ENCODE measurements at regions not wholly inside any gene's neighbourhood (a gene's known extent, or its start where the extent isn't known, plus 50 kb on each side); places are given as distances from the start of the nearest gene placed in this dataset.

GRCh38 chr5:98299435-98299834 lies 474.0 kb upstream of the RGMB start:
- no peak overlapping the region for H2AFZ ChIP-seq (ENCODE audit: low read length, unreplicated experiment)
- no peak overlapping the region for H3K4me3 ChIP-seq (ENCODE audit: low read depth, low read length)
- no peaks in the 10 kb centered on the region for H3K27me3 ChIP-seq (ENCODE audit: insufficient read depth, low read length)
- H3K4me1 ChIP-seq (ENCODE audit: control insufficient read depth, insufficient read depth, low read length, unreplicated experiment): peaks cover 3% of the 10 kb centered on the region
- no peaks in the 10 kb centered on the region for H3K79me2 ChIP-seq (ENCODE audit: control insufficient read depth, insufficient read depth, low read length, unreplicated experiment)
- H3K36me3 ChIP-seq (ENCODE audit: insufficient read depth, low read length): no peaks in the 10 kb centered on the region
- H3K27ac ChIP-seq (ENCODE audit: low read depth, low read length): no peak overlapping the region

DNA sequence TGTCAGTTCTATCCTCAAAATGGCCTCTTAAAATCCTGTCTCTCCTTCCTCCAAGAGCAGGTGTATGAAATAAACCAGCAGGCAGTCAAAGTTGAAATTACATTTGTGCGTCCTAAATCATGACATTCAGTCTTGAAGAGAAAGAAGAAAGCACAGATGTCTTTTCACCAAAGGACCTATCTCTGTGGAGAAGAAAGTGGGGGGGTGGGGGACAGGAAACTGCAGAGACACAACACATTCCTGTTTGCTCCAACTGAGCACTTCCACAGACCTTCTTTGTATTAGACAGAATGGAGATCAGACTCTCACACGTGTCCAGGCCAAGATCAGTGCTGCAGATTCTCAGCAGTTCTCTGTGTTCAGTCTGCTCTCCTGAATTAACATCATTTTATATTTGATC lies 471.9 kb upstream of the RGMB start:
- Histone ChIP-seq H3K79me2 (ENCODE audit: control insufficient read depth, insufficient read depth, low read length, unreplicated experiment) (no peaks in the 10 kb centered on the region), H3K27me3 (ENCODE audit: insufficient read depth, low read length) (no peaks in the 10 kb centered on the region), H2AFZ (ENCODE audit: low read length, unreplicated experiment) (no peak overlapping the region), H3K4me3 (ENCODE audit: low read depth, low read length) (no peak overlapping the region), H3K27ac (ENCODE audit: low read depth, low read length) (no peak overlapping the region), H3K36me3 (ENCODE audit: insufficient read depth, low read length) (no peaks in the 10 kb centered on the region), H3K4me1 (ENCODE audit: control insufficient read depth, insufficient read depth, low read length, unreplicated experiment) (peaks cover 2% of the 10 kb centered on the region)

- Histone ChIP-seq H3K27me3 (ENCODE audit: insufficient read depth, low read length) (no peaks in the 10 kb centered on the region), H2AFZ (ENCODE audit: low read length, unreplicated experiment) (peak overlapping the region; percentile 43), H3K4me3 (ENCODE audit: low read depth, low read length) (peak overlapping the region; percentile 3; the same call in 1 of the 2 replicates), H3K4me1 (ENCODE audit: control insufficient read depth, insufficient read depth, low read length, unreplicated experiment) (peaks cover 36% of the 10 kb centered on the region), H3K36me3 (ENCODE audit: insufficient read depth, low read length) (no peaks in the 10 kb centered on the region), H3K79me2 (ENCODE audit: control insufficient read depth, insufficient read depth, low read length, unreplicated experiment) (no peaks in the 10 kb centered on the region), H3K27ac (ENCODE audit: low read depth, low read length) (peak overlapping the region; percentile 100)
These were observed 465.7 kb upstream of the RGMB start for GRCh38 chr5:98307811-98308210.

DNA sequence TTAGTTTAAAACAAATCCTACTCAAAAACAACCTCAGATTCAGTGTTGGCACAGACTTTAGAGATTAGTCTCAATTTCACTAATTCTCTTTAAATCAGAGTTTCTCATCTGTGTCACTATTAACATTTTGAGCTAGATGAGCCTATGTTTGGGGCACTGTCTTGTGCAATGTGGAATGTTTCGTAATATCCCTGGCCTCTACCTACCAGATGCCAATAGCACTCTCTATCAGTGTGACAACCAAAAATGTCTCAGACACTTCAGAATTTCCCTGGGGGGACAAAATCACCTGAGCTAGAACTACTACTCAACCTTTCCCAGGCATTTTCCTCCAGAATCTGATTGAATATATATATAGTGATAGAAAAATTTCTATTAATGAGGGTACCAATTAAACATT lies 465.2 kb upstream of the RGMB start:
- no peaks in the 10 kb centered on the region for H3K36me3 ChIP-seq (ENCODE audit: insufficient read depth, low read length)
- peak overlapping the region; percentile 100 for H3K27ac ChIP-seq (ENCODE audit: low read depth, low read length)
- H3K27me3 ChIP-seq (ENCODE audit: insufficient read depth, low read length): no peaks in the 10 kb centered on the region

DNA sequence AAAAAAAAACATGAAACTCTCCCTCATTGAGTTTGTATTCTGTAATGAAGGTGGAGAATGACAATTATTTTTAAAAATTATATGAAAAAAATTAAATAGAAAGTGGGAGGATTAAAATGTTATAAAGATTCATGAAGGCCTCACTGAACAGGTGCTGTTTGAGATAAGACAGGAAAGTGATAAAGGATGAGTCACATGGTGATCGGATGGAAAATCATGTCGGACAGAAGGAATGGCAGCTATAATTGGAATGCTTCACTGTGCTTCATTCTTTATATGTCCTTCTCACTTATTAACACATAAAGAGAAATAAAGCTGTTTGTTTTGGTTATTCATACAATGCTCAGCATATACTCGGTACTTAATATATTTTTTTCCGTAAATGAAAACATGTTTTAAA lies 464.5 kb upstream of the RGMB start:
- no peaks in the 10 kb centered on the region for H3K36me3 ChIP-seq (ENCODE audit: insufficient read depth, low read length)
- H3K27me3 ChIP-seq (ENCODE audit: insufficient read depth, low read length): no peaks in the 10 kb centered on the region
- peak overlapping the region; percentile 29 for H2AFZ ChIP-seq (ENCODE audit: low read length, unreplicated experiment)
- no peaks in the 10 kb centered on the region for H3K79me2 ChIP-seq (ENCODE audit: control insufficient read depth, insufficient read depth, low read length, unreplicated experiment)
- H3K4me1 ChIP-seq (ENCODE audit: control insufficient read depth, insufficient read depth, low read length, unreplicated experiment): peaks cover 45% of the 10 kb centered on the region
- H3K27ac ChIP-seq (ENCODE audit: low read depth, low read length): peak overlapping the region; percentile 100
- peak overlapping the region; percentile 59 for H3K4me3 ChIP-seq (ENCODE audit: low read depth, low read length)

More for the DNA sequence above, 465.2 kb upstream of the RGMB start:
- Histone ChIP-seq H3K79me2 (ENCODE audit: control insufficient read depth, insufficient read depth, low read length, unreplicated experiment) (no peaks in the 10 kb centered on the region), H2AFZ (ENCODE audit: low read length, unreplicated experiment) (peak overlapping the region; percentile 43), H3K4me1 (ENCODE audit: control insufficient read depth, insufficient read depth, low read length, unreplicated experiment) (peaks cover 38% of the 10 kb centered on the region), H3K4me3 (ENCODE audit: low read depth, low read length) (peak overlapping the region; percentile 3; the same call in 1 of the 2 replicates)

DNA sequence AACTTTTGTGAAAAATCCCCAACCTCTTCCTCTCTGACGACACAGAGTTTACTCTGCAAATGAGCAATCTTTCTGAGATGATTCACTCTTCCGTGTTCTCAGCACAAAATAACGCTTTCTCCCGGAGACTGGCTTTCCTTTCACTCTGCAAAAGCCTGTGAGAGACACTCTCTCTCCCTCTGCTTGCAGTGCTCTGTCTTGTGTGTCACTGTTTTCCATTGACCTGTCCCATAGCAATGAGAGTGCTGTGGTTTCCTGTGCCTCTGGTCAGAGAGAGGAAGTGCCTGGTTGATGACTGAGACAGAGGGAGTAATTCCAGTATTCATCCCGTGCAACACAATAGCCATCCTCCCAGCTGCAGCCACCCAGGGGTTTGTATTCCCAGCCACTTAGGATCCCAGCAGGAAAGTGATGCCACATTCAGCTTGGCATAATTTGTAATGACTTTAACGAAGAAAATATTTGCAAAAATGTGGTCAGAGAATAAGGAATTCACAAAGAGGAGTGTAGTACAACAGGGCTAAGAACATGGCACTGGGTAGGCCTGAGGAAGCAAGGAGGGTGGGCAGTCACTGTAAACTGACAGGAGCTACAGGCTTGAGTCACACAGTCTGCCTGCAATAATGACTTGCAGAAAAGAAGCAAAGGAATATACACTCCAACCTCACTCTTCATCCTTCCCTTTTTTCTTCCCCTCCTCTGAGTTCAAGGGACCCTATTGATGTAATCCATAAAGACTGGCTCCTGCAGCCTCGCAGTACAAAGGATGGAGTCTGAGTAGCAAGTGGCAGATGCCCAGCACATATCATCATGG lies 463.5 kb upstream of the RGMB start:
- Histone ChIP-seq H2AFZ (ENCODE audit: low read length, unreplicated experiment) (peak overlapping the region; percentile 29), H3K36me3 (ENCODE audit: insufficient read depth, low read length) (no peaks in the 10 kb centered on the region), H3K4me1 (ENCODE audit: control insufficient read depth, insufficient read depth, low read length, unreplicated experiment) (peaks cover 55% of the 10 kb centered on the region), H3K27me3 (ENCODE audit: insufficient read depth, low read length) (no peaks in the 10 kb centered on the region), H3K79me2 (ENCODE audit: control insufficient read depth, insufficient read depth, low read length, unreplicated experiment) (no peaks in the 10 kb centered on the region), H3K4me3 (ENCODE audit: low read depth, low read length) (peak overlapping the region; percentile 59), H3K27ac (ENCODE audit: low read depth, low read length) (peak overlapping the region; percentile 100)

GRCh38 chr5:98314292-98314691 lies 459.2 kb upstream of the RGMB start:
- H3K4me1 ChIP-seq (ENCODE audit: control insufficient read depth, insufficient read depth, low read length, unreplicated experiment): peaks cover 49% of the 10 kb centered on the region
- H2AFZ ChIP-seq (ENCODE audit: low read length, unreplicated experiment): no peak overlapping the region

GRCh38 chr5:98318386-98318785 lies 455.1 kb upstream of the RGMB start:
- Histone ChIP-seq H3K27me3 (ENCODE audit: insufficient read depth, low read length) (no peaks in the 10 kb centered on the region), H3K27ac (ENCODE audit: low read depth, low read length) (no peak overlapping the region), H2AFZ (ENCODE audit: low read length, unreplicated experiment) (no peak overlapping the region), H3K36me3 (ENCODE audit: insufficient read depth, low read length) (no peaks in the 10 kb centered on the region), H3K79me2 (ENCODE audit: control insufficient read depth, insufficient read depth, low read length, unreplicated experiment) (no peaks in the 10 kb centered on the region), H3K4me3 (ENCODE audit: low read depth, low read length) (no peak overlapping the region), H3K4me1 (ENCODE audit: control insufficient read depth, insufficient read depth, low read length, unreplicated experiment) (peaks cover 31% of the 10 kb centered on the region)

More at GRCh38 chr5:98314292-98314691, 459.2 kb upstream of the RGMB start:
- Histone ChIP-seq H3K27ac (ENCODE audit: low read depth, low read length) (peak overlapping the region; percentile 100), H3K4me3 (ENCODE audit: low read depth, low read length) (peak overlapping the region; percentile 14; the same call in 1 of the 2 replicates), H3K36me3 (ENCODE audit: insufficient read depth, low read length) (no peaks in the 10 kb centered on the region), H3K79me2 (ENCODE audit: control insufficient read depth, insufficient read depth, low read length, unreplicated experiment) (no peaks in the 10 kb centered on the region), H3K27me3 (ENCODE audit: insufficient read depth, low read length) (no peaks in the 10 kb centered on the region)

GRCh38 chr5:98319299-98320011 lies 454.0 kb upstream of the RGMB start:
- H3K4me3 ChIP-seq (ENCODE audit: low read depth, low read length): no peak overlapping the region
- H3K79me2 ChIP-seq (ENCODE audit: control insufficient read depth, insufficient read depth, low read length, unreplicated experiment): no peaks in the 10 kb centered on the region
- no peak overlapping the region for H3K27ac ChIP-seq (ENCODE audit: low read depth, low read length)
- H3K36me3 ChIP-seq (ENCODE audit: insufficient read depth, low read length): no peaks in the 10 kb centered on the region
- no peaks in the 10 kb centered on the region for H3K27me3 ChIP-seq (ENCODE audit: insufficient read depth, low read length)
- H3K4me1 ChIP-seq (ENCODE audit: control insufficient read depth, insufficient read depth, low read length, unreplicated experiment): peaks cover 20% of the 10 kb centered on the region
- no peak overlapping the region for H2AFZ ChIP-seq (ENCODE audit: low read length, unreplicated experiment)

DNA sequence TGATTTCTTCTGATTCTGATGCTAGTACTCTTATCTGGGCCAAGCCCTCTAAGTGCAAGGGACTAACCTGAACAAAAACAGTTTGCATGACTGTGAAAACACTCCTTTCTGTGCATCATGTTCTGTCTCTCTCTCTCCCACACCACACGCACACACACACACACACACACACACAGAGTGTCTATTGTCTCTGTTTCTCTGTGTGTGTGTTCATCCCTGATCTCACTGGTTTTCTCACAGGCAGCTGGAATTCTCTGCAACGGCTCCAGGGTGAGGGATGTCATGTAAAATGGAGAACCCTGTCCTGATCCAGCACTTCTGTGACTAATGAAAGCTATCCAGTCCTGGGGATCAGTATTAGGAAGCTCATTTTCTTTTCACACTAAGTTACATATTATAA lies 453.1 kb upstream of the RGMB start:
- Histone ChIP-seq H3K36me3 (ENCODE audit: insufficient read depth, low read length) (no peaks in the 10 kb centered on the region), H2AFZ (ENCODE audit: low read length, unreplicated experiment) (no peak overlapping the region), H3K27me3 (ENCODE audit: insufficient read depth, low read length) (no peaks in the 10 kb centered on the region), H3K27ac (ENCODE audit: low read depth, low read length) (no peak overlapping the region), H3K79me2 (ENCODE audit: control insufficient read depth, insufficient read depth, low read length, unreplicated experiment) (no peaks in the 10 kb centered on the region), H3K4me3 (ENCODE audit: low read depth, low read length) (no peak overlapping the region), H3K4me1 (ENCODE audit: control insufficient read depth, insufficient read depth, low read length, unreplicated experiment) (peaks cover 12% of the 10 kb centered on the region)

Data from ACC112 (cell line).